Aorta (tissue), 5 donors: ENCODE measurements at regions not wholly inside any gene's neighbourhood (a gene's known extent, or its start where the extent isn't known, plus 50 kb on each side); places are given as distances from the start of the nearest gene placed in this dataset.

Experiments used
- ATAC-seq: fragments of 200-7000 bp; cut with Tn5 transposase; one replicate; pipeline ENCODE4 v1.9.1; 2022; ENCODE audit warnings: moderate library complexity; ENCODE audit not compliant: low FRiP score
- DNase-seq, 2 donors: peaks; one replicate each; pipeline ENCODE4 v3.0.0-alpha.2; 2020
- H3K27ac ChIP-seq, 2 donors: one replicate each; pipeline ENCODE4 v1.5.1; 2013; ENCODE audit warnings: low read length in 2 of 2, mild to moderate bottlenecking in 2 of 2, moderate library complexity in 2 of 2, control low read depth in 1 of 2, inconsistent platforms in 1 of 2, low read depth in 1 of 2
- H3K27me3 ChIP-seq, 2 donors: one replicate each; pipeline ENCODE4 v1.6.1; 2013; ENCODE audit warnings: control low read depth in 1 of 2, low read length in 1 of 2, mild to moderate bottlenecking in 1 of 2, moderate library complexity in 1 of 2; ENCODE audit not compliant: insufficient read depth in 2 of 2, control insufficient read depth in 1 of 2
- H3K36me3 ChIP-seq, 2 donors: one replicate each; pipeline ENCODE4 v1.6.1; 2013; ENCODE audit warnings: control low read depth in 1 of 2, low read length in 1 of 2, mild to moderate bottlenecking in 1 of 2; ENCODE audit not compliant: insufficient read depth in 2 of 2, control insufficient read depth in 1 of 2
- H3K4me1 ChIP-seq, 2 donors: one replicate each; pipeline ENCODE4 v1.6.1; 2013; ENCODE audit warnings: low read length in 2 of 2, control low read depth in 1 of 2, mild to moderate bottlenecking in 1 of 2, moderate library complexity in 1 of 2; ENCODE audit not compliant: insufficient read depth in 2 of 2, control insufficient read depth in 1 of 2
- H3K4me3 ChIP-seq, 2 donors: one replicate each; pipeline ENCODE4 v1.5.1; 2013; ENCODE audit warnings: low read length in 2 of 2, control low read depth in 1 of 2, mild to moderate bottlenecking in 1 of 2
- H3K9me3 ChIP-seq: one replicate; pipeline ENCODE4 v1.6.1; 2013; ENCODE audit warnings: mild to moderate bottlenecking, low read length; ENCODE audit not compliant: control insufficient read depth
- WGBS, 2 donors: extraction: QIAGEN DNeasy Blood & Tissue Kit; methylation state at CpG; one replicate each; pipeline ENCODE4 v1.1.7; 2013; 5-methylcytosine and 5-hydroxymethylcytosine counted together
- intact Hi-C, 2 donors: fragments of 100-400 bp; cut with DNase I; formaldehyde crosslinking; loops; one replicate each; pipeline versions ENCODE4 v1.14.2 to v1.15.0; 2022
- donor health status: healthy with polysubstance abuse.
- donor health status: Bipolar disorder and iron deficiency.
- donor health status: DM: no; HTN: no; CAD: no.
- donor health status: DM: no; HTN: no; CAD: no.
- donor health status: DM: yes; HTN: yes; CAD: no.

DNA sequence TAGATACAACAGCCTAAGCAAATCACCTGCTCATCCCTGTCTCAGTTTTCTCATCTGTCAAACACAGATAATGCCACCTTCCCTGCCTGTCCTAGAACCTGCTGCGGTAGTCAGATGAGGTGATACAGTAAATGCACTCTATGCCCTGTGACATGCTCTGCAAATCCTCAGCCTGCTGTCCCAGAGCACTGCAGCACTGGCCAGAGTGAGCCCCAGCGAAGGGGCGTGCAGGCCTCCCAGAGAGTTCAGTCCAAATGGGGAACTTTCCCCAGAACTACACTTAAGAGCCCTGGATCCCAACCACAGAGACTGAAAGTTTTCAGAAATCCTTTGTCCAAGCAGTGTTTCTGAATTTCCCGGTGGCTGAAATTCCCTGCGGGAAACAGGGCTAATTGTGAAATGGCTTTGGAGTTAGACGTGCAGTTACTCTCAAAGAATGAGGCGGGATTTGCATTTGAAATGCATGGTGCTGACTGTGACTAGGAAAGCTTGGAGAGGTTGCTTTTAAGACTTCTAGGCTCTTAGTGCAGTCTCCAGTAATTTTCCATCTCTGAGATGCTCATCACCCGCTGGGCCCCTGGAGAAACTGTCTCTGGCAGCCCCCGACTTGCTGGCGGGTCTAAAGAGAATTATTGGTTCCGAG, 206.5 kb upstream of the AJAP1 start:
- intact Hi-C loops: no loop called here
- H3K27me3 ChIP-seq: no peaks in the 10 kb centered on the region
- no peak for ATAC-seq

DNA sequence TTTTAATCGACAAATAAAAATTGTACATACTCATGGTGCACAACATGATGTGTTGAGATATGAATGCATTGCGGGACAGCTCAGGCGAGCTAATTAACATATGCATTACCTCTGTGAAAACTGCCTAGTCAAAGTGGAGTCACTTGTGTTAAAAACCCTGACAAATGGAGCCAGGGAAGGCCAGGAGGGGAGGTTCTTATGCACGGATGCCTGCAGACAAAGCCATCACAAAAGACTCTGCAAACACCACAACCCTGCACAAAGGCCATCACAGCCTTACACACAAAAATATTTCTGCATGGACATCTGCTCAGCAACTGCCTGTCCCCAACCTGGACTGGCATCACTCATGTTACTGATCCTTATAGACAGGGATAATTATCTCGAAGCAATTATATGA, 204.4 kb upstream of the AJAP1 start:
- Histone ChIP-seq H3K4me3 (no peak overlapping the region), H3K36me3 (no peaks in the 10 kb centered on the region), H3K4me1 (no peaks in the 10 kb centered on the region), H3K27ac (no peak overlapping the region), H3K27me3 (no peaks in the 10 kb centered on the region), H3K9me3 (no peaks in the 10 kb centered on the region)
- DNase-seq (no peak), ATAC-seq (no peak)
- WGBS, 2 donors: 81% methylated on average over 5 of the region's 5 CpGs
- intact Hi-C loops: no loop called here

More for the DNA sequence above, 206.5 kb upstream of the AJAP1 start:
- H3K4me3 ChIP-seq: no peak overlapping the region
- no peaks in the 10 kb centered on the region for H3K36me3 ChIP-seq
- H3K4me1 ChIP-seq: no peaks in the 10 kb centered on the region
- H3K27ac ChIP-seq: no peak overlapping the region
- no peaks in the 10 kb centered on the region for H3K9me3 ChIP-seq
- 42 to 49% methylated on average over 11 of the region's 11 CpGs for WGBS, 2 donors
- peak in 1 of 2 donors; percentile 4 for DNase-seq

DNA sequence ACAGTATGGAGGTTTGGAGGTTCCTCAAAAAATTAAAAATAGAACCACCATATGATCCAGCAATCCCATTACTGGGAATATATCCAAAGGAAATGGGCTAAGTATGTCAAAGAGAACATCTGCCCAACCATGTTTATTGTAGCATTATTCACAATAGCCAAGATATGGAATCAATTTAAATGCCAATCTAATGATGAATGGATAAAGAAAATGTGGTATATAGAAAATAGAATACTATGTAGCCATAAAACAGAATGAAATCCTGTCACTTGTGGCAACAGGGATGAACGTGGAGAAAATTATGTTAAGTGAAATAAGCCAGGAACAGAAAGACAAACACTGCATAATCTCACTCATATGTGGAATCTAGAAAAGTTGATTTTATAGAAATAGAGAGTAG, 201.7 kb upstream of the AJAP1 start:
- WGBS, 2 donors: 5 to 10% methylated on average over 1 of the region's 1 CpG
- H3K4me3 ChIP-seq: no peak overlapping the region
- DNase-seq (no peak), ATAC-seq (no peak)
- no peaks in the 10 kb centered on the region for H3K4me1 ChIP-seq
- intact Hi-C loops: no loop called here
- no peaks in the 10 kb centered on the region for H3K27me3 ChIP-seq
- no peaks in the 10 kb centered on the region for H3K9me3 ChIP-seq
- no peaks in the 10 kb centered on the region for H3K36me3 ChIP-seq
- no peak overlapping the region for H3K27ac ChIP-seq

DNA sequence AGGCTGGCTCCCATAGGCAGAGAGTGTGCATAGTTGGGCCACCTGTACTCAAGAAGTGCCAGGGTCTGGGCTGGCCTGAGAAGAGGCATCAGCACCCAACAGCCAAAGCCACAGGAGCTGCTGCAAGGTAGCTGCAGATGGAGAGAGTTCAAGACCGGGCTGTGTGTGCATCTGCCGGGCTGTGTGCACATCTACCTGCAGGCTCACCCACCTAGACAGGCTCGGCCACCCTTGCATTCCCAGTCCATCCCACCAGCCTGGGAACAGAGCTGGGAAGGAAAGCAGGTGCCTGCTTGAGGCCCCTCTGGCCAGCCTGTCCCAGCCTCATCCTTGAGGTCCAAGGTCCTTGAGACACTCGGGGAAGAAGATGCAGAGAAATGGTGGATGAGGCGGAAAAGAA, 194.4 kb upstream of the AJAP1 start:
- WGBS, 2 donors: 93 to 96% methylated on average over 5 of the region's 5 CpGs
- H3K4me3 ChIP-seq: no peak overlapping the region
- H3K27ac ChIP-seq: no peak overlapping the region
- no peak for DNase-seq
- intact Hi-C loops: no loop called here
- H3K9me3 ChIP-seq: no peaks in the 10 kb centered on the region
- peak; percentile 30 for ATAC-seq
- H3K36me3 ChIP-seq: no peaks in the 10 kb centered on the region
- H3K4me1 ChIP-seq: no peaks in the 10 kb centered on the region
- H3K27me3 ChIP-seq: no peaks in the 10 kb centered on the region

DNA sequence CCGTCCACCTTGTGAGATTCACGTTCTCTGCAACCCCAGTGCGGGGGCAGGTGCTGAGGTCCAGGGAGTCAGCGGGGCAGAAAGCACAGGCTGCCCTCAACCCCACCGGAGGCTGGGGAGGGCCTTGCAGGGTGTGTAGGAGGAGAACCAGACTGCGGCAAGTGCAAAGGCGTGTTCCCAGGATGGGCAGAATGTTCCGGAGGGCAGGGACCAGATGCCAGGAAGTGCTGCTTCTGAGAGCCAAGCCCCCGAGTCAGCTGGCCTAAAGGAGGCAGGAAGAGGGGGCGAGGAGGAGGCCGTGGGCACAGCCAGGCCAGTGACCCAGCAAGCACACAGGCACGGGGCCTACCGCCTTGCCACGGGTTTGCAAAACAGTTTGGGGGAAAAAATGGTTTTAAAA, 193.8 kb upstream of the AJAP1 start:
- Histone ChIP-seq H3K4me1 (no peaks in the 10 kb centered on the region), H3K27ac (no peak overlapping the region), H3K9me3 (no peaks in the 10 kb centered on the region), H3K36me3 (no peaks in the 10 kb centered on the region), H3K4me3 (no peak overlapping the region), H3K27me3 (no peaks in the 10 kb centered on the region)
- intact Hi-C loops: no loop called here
- 88% methylated on average over 14 of the region's 14 CpGs for WGBS, 2 donors
- DNase-seq: no peak
- ATAC-seq: no peak

DNA sequence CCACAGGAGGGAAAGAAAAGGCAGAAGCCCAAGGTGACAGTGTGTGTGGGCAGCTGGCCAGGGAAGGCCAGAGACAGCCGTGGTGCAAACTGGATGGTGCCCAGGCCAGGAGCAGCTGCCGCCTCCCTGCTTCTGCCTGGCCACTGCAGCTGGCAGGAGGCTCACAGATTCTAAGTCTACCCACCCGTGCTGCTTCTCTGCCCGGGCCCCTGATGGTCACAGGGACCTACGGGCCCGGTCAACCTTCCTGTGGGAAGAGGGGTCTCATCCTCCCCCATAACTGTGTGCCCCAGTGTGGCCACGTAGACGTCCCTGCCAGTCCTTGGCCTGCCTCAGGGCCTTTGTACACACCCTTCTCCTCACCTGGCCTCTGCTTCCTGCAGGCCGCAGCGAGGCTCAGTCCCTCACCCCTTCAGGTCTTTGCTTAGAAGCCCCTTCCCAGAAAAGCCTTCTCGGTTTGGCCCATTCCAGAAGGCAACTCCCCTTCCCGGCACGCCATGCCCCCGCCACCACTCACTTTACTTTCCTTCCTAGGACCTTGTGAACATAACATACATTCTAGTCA, 192.6 kb upstream of the AJAP1 start:
- Histone ChIP-seq H3K36me3 (no peaks in the 10 kb centered on the region), H3K4me3 (no peak overlapping the region), H3K27ac (no peak overlapping the region), H3K27me3 (no peaks in the 10 kb centered on the region), H3K9me3 (no peaks in the 10 kb centered on the region), H3K4me1 (no peaks in the 10 kb centered on the region)
- ATAC-seq (no peak), DNase-seq (no peak)
- WGBS, 2 donors: 89 to 92% methylated on average over 11 to 14 of the region's 14 CpGs
- intact Hi-C loops: no loop called here

DNA sequence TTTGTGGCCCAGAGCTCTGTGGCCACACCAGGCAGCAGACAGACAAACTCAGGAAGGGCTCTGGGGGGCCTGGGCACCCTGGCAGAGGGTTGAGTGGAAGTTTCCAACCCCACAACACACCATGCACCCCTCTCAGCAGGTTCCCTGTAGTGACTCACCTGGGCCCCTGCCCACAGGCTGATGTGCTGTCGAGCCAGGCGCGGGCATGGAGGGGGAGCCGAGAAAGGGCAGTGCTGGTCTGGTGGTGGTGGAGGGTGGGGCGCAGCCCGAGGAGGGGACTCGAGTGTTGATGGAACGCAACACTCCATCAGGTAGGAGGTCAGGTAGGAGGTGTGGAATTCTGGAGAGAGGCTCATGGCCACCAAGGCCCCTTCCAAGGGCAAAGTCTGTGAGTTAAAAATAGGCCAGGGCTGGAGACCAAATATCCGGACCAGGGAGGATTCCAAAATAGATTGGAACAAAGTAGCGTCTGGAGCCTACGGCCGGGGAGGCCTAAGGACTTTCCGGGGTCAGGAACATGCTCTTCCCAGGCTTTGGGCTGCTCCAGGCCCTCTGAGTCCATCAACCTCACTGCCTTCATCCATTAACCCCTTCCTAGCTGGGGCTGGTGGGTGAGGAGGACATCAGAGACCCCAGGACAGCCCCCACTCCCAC, 191.5 kb upstream of the AJAP1 start:
- no peaks in the 10 kb centered on the region for H3K27me3 ChIP-seq
- H3K4me1 ChIP-seq: no peaks in the 10 kb centered on the region
- no peak overlapping the region for H3K27ac ChIP-seq
- intact Hi-C loops: no loop called here
- 49 to 52% methylated on average over 13 of the region's 13 CpGs for WGBS, 2 donors
- ATAC-seq: no peak
- H3K4me3 ChIP-seq: no peak overlapping the region
- no peak for DNase-seq
- no peaks in the 10 kb centered on the region for H3K36me3 ChIP-seq
- no peaks in the 10 kb centered on the region for H3K9me3 ChIP-seq

DNA sequence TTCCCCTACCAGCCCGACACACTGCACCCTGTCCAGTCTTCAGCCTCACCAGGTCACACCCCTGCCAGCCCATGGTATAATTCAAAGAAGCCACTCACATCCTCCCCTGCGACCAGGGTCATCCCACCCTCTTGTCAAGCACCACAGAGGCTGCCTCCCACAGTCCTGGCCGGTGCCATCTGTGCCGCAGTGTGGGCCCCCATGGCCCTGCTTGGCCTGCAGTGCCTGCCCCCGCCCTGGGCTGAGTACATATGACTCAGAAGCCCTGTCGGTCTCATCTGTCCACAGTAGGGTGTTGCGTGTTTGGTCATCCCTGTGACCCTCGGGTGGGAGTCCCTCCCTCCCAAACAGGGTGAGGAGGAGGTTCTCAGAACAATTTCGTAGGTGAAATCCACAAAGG, 190.8 kb upstream of the AJAP1 start:
- WGBS, 2 donors: 81 to 87% methylated on average over 9 of the region's 9 CpGs
- no peaks in the 10 kb centered on the region for H3K36me3 ChIP-seq
- ATAC-seq (no peak), DNase-seq (no peak)
- no peaks in the 10 kb centered on the region for H3K9me3 ChIP-seq
- H3K4me3 ChIP-seq: no peak overlapping the region
- no peaks in the 10 kb centered on the region for H3K27me3 ChIP-seq
- no peak overlapping the region for H3K27ac ChIP-seq
- intact Hi-C loops: no loop called here
- no peaks in the 10 kb centered on the region for H3K4me1 ChIP-seq

DNA sequence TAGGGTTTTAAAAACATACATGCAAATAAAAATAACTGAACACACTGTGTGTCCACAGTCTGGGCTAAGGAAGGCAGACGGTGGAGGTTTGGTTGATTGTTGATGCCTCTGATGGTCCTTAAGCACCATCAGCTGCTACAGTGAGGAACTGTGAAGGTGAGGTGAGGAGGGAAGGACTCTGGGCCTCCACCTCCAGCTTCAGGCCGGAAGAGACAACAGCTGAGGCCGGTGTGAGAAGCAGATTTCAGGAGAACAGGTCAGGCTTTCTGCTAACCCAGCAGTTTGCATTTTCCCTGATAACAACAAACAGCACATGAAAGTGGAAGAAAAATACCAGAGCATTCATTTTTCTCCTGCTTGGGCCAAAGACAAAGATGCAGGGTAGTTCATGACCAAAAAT, 189.9 kb upstream of the AJAP1 start:
- Histone ChIP-seq H3K4me3 (no peak overlapping the region), H3K9me3 (no peaks in the 10 kb centered on the region), H3K27me3 (no peaks in the 10 kb centered on the region), H3K4me1 (no peaks in the 10 kb centered on the region), H3K27ac (no peak overlapping the region), H3K36me3 (no peaks in the 10 kb centered on the region)
- DNase-seq (no peak), ATAC-seq (no peak)
- intact Hi-C loops: no loop called here
- 81 to 85% methylated on average over 3 of the region's 3 CpGs for WGBS, 2 donors
